NCI-H1417 treated with DMSO at 0.1 percent for 48 hours (cell line): ENCODE measurements at regions not wholly inside any gene's neighbourhood (a gene's known extent, or its start where the extent isn't known, plus 50 kb on each side); places are given as distances from the start of the nearest gene placed in this dataset.

Experiments
- DNase-seq: peaks from one replicate; lab custom pipeline; 2025; lab: John Stamatoyannopoulos, UW

DNA sequence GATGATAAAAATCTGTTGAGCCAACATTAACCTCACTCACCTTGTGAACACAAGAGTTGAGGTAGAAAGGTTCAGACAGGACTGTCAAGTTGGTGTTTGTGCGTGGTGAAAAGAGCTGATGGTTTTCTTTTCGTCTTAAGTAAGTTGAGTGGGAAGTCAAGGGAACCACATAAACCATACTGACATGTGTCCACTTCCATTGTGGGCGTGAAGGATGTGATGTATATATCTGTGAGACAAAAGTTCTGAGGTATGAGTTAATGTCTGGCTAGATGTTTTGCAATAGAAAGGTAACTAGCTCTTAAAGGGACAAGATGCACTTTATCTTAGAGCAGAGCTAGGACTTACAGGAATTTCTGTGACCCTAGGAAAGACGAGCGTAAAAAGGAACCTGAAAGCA is 1272.1 kb upstream of the ADGRB3 start:
- no peak for DNase-seq

DNA sequence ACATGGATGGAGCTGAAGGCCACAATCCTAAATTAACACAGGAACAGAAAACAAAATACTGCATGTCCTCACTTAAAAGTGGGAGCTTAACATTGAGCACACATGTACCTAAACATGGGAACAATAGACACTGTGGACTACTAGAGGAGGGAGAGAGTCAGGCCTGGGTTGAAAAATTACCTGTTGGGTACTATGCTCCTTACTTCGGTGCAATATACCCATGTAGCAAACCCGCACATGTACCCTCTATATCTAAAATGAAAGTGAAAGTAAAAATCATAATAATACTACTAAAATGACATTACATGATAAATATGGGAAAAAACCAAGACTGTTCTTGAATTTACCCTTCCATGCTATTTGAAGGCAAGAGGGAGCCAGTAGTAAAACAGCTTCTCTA is 1273.8 kb upstream of the ADGRB3 start:
- DNase-seq, result no peak

DNA sequence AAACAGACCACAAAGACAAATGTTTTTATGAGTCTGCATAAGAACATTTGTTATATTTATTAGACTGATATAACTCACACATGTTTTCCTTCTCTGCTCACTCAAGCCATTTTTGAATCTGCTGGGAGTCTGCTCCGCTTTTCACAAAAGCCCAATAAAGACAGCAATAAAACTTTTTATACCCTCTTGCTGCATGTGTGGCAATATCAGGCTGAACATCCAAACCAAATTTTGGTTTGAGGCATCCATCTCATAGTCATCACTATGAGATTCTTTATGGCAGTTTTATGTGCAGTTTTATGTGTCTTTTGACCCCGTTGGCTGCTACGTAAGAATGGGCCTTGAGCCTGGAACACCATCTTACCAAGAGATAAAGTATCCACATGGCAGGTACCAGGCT is 1276.8 kb upstream of the ADGRB3 start:
- DNase-seq, result no peak

DNA sequence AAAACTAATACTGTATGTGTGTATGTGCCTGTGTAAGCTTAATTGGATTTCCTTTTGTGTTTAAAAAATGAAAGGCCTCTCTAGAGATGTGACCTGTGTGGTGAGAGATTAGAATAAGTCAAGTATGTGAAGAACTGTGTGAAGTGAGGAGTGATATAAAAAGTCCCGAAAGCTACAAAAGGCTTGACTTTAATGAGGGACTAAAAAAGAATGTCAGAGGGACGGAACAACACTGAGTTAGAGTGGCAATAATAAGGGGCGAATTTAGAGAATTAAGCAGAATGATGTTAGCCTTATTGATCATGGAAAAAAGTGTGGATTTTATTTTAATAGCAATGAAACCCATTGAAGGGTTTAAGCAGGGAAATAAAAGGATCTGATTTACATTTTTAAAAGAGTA is 1281.2 kb upstream of the ADGRB3 start:
- DNase-seq, result no peak

DNA sequence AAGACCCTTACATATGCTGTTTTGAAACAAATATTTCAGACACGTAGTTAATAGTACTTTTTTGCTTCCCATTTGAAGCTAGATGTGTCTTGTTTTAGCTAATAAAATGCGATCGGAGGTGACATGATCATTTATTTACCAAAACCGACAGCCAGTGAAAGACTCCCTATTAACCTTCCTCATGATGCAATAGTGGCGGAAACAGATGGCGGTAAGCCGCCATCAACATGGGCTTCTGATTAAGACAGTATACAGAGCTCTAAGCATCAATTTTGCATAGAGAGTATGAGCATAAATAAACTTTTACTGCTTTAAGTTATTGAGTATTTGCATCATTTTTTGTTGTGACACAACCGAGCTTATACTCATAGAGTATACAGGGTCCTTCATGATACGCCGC is 1282.4 kb upstream of the ADGRB3 start:
- no peak for DNase-seq

DNA sequence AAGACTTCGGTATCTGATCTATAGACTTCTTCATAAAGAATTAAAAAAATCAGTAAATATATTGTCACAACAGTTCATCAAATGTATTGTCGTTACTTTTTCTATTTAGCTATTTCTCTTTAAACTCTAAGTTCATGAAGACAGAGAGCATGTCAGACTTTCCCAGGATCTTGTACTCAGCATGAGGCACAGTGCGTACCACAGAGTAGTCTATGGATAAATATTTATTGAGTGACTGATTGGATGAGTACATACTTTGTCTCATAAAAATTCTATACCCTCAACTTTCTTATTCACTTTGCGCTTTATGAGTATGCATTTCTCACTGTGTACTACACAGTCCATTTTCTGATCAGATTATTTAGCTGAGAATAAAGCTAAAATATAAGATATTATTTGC is 1284.4 kb upstream of the ADGRB3 start:
- no peak for DNase-seq

DNA sequence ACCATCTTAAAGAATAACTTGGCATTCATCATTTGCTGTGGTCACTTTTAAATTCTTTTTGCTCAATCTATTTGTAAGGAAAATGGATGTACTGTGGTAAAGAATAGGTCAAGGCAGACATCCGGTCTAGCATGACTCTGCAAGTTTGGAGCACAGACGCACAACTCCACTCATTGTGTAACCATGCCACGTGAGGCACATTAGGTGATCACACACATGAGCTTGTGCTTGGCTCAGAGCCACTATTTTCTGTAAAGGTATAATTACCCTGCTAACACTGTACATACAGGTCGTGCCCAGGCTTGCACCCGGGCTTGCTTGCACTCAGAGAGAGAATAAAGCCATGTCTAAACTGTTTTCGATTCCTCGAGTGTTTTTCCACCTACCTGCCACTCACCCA is 1289.1 kb upstream of the ADGRB3 start:
- no peak for DNase-seq

DNA sequence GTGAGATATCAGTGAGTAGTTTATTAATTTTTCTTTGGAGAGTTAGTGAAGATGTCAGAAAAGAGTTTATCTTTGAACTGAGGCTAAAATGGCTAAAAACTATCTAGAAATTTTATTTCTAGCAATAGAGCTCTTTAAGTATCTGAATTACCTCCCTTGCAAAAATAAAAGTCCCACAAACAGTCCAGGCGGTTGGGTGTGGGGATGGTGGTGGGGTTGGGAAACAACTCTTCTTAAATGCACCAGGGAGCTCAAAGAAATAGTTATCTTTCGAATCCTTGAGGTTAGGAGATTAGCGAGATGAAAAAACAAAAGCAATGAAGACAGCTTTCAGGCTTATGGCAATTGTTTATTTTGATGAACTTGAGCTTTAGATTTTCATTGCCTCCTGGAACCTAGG is 1299.1 kb upstream of the ADGRB3 start:
- DNase-seq, result no peak

DNA sequence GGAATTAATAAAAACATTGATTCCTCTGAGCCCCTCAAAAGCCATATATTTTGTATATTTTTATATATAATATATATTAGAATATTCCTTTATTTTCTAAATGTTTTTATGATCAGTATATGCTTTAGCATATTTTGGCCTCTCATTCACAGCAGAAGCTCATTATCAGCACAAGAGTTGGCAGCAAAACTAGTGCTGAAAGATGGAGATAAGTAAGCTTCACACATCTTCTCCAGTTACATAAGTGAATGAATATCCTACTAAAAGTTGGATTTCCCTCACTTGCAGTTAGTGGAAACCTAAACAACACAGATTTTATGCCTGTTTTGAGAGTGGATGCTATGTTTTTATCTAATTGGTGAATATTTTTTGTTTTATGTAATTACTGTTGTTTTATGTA is 1303.8 kb upstream of the ADGRB3 start:
- DNase-seq, result no peak

DNA sequence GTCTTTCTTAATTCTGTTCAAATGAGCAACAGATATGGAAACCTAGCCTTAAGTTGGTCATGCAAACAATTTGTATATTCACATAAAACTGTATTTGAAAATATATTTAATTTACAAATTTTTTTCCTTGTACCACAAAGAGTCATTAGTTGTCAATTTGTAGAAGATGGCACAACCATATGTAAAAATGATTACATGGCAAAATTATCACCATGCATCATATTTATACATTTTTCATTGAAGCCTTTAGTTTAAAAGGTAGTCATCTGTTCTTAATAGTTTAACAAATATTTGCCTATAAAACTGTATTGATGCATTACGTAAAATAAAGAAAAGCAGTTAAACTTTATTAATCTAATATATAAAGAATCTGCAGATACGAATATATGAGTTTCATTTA is 1306.8 kb upstream of the ADGRB3 start:
- no peak for DNase-seq

DNA sequence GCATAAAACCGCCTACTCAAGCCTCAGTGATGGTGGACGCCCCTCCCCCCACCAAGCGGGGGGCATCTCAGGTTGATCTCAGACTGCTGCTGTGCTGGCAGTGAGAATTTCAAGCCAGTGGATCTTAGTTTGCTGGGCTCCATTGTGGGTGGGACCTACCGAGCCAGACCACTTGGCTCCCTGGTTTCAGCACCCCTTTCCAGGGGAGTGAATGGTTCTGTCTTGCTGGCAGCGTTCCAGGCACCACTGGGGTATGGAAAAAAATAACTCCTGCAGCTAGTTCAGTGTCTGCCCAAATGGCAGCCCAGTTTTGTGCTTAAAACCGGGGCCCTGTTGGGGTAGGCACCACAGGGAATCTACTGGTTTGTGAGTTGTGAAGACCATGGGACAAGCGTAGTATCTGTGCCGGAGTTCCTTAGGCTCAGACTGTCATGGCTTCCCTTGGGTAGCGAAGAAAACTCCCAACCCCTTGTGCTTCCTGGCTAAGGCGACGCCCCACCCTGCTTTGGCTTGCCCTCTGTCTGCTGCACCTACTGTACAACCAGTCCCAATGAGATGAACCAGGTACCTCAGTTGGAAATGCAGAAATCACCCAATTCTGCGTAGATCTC is 1334.5 kb upstream of the ADGRB3 start:
- no peak for DNase-seq

DNA sequence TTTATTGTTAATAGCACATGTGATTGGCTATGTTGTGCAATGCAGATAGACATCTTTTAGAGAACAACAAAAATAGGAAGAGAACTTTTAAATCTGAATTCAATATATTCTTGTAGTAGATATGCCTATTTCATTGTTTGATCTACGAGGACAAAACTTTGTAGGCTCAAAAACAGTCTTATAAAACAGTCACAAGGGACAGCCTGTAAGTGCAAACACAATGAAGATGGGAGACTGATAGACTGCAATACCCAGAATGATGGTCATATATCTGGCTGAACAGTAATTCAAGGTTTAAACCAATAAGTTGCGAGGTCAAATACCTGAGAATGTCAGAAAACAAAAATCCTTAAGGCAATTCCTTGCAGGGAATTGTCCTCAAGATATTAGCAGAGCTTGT is 1342.9 kb upstream of the ADGRB3 start:
- DNase-seq, result no peak

DNA sequence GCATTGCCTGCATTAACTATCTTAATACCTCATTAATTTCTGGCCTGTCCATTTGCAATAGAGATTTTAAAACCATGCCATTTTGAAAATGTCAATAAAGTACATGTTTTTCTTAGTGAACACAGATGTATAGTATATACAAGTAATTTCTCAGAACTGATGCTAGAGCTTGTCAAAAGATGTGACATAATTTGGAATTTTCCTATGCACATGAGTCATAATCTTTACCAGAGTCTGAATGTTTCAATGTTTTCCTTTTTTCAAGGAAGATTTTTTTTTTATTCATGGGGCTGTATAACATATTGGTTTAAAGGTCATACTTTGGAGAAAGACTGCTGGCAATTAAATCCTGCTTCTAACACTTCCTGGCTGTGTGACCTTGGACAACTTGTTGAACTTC is 1347.5 kb upstream of the ADGRB3 start:
- no peak for DNase-seq

DNA sequence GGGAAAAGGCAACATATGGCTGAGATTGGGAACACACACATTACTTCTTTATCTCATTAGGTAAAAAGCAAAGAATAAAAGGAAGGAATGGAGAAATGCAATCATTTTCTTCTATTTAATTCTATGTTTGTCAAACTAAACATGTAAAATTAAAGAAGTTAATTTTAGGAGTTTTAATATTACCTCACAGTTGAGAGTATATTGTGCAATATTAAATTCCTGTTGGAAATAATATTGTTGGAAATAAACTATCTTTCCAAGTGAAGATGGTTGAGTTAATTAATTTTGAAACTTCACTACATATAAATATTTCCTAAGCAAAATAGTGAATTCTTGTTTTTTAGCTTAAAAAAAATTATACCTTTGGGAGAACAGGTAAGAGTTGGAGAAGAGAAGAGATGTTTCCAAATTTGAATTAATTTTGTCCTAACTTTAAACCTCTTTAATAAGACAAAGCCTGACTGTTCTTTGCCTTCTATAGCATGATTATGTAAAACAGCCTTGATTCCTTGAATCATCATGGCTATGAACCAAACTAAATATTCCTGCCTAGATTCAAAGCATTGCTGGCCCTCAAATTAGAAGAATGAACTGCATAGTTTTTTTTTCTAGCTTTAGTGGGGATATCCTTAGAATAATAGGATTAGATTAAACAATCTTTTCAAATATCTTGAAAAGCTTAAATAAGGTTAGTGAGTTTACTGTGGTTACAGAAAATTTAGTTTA is 1349.1 kb upstream of the ADGRB3 start:
- no peak for DNase-seq

DNA sequence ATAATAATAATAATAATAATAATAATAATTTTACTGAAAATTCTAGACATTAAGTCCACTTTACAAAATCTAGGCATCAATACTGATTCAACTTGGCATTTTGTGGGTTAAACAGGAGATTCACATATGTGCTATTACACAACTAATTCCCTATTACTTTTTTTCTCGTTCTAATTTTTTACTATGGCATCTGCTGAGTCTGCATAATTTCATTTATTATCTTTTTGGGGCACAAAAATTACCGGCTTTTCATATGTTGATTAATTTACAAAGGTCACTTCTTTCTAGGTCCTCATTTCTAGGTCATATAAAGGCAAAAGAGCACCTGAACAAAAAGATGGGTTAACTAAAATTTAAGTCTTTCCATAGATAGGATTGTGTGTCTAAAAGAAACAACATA is 1357.8 kb upstream of the ADGRB3 start:
- no peak for DNase-seq

DNA sequence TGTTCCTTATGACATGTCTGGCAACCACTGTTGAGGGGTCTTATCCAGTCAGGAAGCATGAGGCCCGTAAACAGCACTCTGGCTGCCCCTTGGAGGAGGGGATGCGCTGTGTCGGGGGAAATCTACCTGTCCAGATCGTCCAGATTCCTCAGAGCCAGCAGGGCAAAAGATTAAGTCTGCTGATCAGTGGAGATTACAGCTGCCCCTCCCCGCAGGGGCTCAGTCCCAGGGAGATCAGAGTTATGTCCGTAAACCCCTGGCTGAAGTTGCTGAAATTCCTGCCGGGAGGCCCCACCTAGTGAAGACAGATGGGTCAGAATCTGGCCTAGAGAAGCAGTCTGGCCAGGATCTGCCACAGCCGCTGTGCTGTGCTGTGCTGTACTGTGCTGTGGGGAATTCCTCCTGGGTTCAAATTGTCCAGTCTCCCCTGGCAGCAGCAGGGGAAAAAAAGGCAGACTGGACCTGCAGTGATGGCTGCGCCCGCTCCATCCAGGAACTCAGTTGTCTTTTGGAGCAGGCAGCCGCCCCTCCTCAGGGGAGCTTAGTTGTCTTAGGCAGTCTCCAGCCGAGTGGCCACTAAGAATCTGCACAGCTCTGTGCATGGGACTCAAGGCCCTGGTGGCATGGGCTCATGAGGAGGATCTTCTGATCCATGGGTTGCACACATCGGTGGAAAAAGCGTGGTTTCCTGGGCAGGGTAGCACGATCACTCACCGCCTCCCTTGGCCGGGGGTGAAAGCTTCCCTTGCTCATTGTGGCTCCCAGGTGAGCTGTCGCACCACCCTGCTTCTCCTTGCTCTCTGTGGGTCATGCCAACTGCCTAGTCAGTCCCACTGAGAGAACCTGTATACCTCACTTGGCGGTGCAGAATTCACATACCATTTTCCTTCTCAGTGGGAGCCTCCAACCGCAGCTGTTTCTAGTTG is 1368.8 kb upstream of the ADGRB3 start:
- DNase-seq, result no peak

DNA sequence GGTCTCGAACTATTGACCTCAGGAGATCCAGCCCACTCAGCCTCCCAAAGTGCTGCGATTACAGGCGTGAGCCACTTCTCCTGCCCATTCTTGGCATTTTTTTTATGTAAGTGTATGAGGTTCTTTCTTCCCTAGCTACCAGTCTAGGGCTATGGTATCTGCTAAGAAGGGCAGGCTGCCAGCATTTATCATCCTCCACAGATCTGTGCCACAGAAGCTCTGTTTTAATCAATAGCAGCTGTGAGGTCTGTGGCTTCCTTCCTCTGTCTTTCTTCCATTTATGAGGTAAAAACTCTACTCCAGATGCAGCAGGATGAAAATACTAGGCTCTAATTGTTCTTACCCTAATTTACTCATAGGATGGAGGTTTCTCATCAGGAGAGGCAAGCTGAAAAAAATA is 1382.4 kb upstream of the ADGRB3 start:
- DNase-seq, result no peak

DNA sequence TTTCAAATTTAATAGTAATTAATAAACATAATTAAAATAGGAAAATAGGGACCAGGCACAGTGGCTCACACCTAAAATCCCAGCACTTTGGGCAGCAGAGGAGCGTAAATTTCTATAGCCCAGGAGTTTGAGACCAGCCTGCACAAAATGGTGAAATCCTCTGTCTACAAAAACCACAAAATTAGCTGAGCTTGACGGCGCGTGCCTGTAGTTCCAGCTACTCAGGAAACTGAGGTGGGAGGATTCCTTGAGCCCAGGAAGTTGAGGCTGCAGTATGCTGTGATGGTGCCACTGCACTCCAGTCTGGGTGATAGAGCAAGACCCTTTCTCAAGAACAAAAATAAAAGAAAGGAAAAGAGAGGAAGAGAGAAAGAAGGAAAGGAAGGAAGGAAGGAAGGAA is 1387.0 kb upstream of the ADGRB3 start:
- DNase-seq, result no peak

DNA sequence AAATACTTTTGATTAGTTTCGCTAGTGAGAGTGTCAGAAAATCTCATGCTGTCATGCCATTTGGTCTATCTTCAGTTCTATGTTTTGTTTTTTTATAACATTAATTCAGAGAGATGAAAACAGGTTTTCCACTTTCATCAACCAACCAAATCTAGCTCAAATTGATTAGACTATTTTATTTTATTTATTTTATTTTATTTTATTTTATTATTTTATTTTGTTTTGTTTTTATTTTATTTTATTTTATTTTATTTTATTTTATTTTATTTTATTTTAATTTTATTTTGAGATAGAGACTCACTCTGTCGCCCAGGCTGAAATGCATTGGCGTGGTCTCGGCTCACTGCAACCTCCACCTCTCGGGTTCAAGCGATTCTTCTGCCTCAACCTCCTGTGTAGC is 1391.0 kb upstream of the ADGRB3 start:
- no peak for DNase-seq

DNA sequence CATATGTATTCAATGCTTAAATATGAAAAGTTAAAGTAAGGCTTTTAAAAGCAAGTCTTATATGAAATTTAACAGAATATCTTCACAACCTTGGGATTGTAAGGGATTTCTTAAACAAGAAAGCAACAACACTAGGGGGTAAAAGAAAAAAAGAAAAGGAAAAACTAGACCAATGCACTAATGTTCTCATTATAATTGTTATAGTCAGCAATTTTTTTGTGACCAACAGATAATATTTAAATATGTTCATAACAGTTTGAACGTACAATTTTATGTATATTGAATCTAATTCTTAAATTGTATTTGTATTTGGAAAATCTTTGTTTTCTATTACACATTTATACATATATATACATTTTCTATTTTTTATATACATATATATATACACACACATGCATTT is 1397.8 kb upstream of the ADGRB3 start:
- no peak for DNase-seq

DNA sequence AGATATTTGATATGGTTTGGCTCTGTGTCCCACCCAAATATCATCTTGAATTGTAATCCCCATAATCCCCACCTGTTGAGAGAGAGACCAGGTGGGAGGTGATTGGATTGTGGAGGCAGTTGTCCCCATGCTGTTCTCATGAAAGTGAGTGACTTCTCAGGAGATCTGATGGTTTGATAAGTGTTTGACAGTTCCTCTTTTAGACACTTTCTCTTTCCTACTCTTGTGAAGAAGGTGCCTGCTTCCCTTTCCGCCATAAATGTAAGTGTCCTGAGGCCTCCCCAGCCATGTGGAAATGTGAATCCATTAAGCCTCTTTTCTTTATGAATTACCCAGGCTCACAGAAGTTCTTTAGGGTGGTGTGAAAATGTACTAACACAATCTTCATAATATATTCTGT is 1404.0 kb upstream of the ADGRB3 start:
- no peak for DNase-seq

DNA sequence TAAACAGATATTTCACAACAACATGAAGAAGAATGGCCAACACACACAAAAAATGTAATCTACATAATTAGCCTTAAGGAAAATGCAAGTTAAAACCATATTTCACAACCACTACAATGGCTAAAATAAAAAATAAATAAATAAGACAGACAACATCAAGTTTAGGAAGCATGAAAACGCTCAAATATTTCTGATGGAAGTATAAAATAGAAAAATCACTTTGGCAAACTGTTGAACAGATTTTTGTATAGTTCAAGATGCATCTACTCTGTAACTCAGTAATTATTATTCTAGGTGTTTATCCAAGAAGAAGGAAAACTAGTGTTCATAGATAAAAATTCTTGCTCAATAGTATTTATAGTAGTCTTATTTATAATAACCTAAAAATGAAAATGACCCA is 1410.1 kb upstream of the ADGRB3 start:
- no peak for DNase-seq

DNA sequence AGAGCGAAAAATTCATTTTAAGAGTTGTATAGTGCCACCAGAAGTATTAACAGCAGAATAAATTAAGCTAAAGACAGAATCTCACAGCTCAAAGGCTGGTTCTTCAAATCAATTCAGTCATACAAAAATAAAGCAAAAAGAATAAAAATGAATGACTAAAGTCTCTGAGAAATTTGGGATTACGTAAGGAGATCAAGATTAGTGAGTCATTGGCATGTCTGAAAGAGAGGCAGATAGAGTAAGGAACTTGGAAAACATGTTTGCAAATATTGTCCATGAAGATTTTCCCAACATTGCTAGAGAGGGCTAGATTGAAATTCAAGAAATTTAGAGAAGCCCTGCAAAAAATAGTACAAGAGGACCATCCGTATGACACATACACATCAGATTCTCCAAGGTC is 1413.9 kb upstream of the ADGRB3 start:
- DNase-seq, result no peak
